GM12891 (cell line): ENCODE measurements at regions not wholly inside any gene's neighbourhood (a gene's known extent, or its start where the extent isn't known, plus 50 kb on each side); places are given as distances from the start of the nearest gene placed in this dataset.

Experiments
- POLR2A ChIP-seq: IDR thresholded peaks from 2 replicates; pipeline ENCODE4 v1.6.1; 2011; ENCODE audit warnings: low read depth, low read length, control low read depth
- POLR2AphosphoS5 ChIP-seq: IDR thresholded peaks from 2 replicates; pipeline ENCODE4 v1.6.1; 2011; ENCODE audit warnings: low read depth, low read length, control low read depth
- POU2F2 ChIP-seq: IDR thresholded peaks from 2 replicates; pipeline ENCODE4 v1.6.1; 2011; ENCODE audit warnings: low read depth, mild to moderate bottlenecking, control low read depth, low read length, moderate library complexity
- SPI1 ChIP-seq: IDR thresholded peaks from 2 replicates; pipeline ENCODE4 v1.6.1; 2011; ENCODE audit warnings: low read depth, low read length, control low read depth
- TAF1 ChIP-seq: IDR thresholded peaks from 2 replicates; pipeline ENCODE4 v1.6.1; 2011; ENCODE audit warnings: low read depth, low read length, control low read depth

DNA sequence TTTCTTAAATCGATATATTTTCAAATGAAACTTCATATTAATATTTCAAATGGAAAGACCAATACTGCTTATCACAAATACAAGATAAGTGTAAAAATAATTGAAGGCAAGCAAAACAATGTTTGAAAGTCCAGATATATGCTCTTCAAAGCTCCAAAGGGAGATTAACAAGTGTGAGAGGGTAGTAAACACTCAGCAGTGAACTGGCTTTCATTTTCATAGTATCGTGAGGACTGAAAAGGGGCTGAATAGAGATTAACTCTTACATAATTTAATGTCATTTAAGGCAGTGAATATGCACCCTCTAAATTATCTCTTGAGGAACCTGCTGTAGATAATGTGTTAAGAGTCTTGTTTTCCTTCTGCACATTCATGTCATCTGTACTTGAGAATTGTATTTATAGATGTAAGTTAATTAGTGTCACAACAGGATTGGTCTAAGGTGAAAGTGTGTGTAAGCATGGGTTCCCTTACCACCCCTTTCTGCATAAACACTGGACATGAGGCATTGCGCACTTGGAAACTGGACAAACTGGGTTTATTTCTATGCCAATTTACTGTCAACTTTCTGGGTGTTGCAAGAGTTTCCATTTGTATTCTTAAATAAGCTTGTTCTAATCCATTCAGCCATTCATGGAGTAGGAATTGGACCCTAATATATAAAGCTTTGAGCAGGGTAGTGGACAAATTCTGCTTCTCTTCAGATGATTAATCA is 76.7 kb upstream of the SESTD1 start:
- TF ChIP-seq TAF1 (no peak), POLR2AphosphoS5 (no peak), POLR2A (no peak), POU2F2 (no peak), SPI1 (no peak)
